HepG2 (cell line): ENCODE measurements at regions not wholly inside any gene's neighbourhood (a gene's known extent, or its start where the extent isn't known, plus 50 kb on each side); places are given as distances from the start of the nearest gene placed in this dataset.

Experiments
- ATAC-seq: fragments of 200-7000 bp; cut with Tn5 transposase; 3 replicates; pipeline ENCODE4 v1.9.1; 2020; ENCODE audit warnings: mild to moderate bottlenecking, moderate library complexity
- BruUV-seq: library from RNA; stranded (reverse); fragments of 400-500 nt; replicated peaks from 2 replicates; lab custom pipeline; 2021; lab: Mats Ljungman, UMichigan
- CTCF ChIA-PET: fragments of 300-600 bp; formaldehyde crosslinking; extraction: SDS; loops from one replicate; lab custom pipeline; 2021; ENCODE audit warnings: low total read pairs, inconsistent platforms, low intra/inter-chr PET ratio; lab: Yijun Ruan, JAX
- POLR2A ChIA-PET: fragments of 350-600 bp; sonication (Branson Sonifier 250); formaldehyde crosslinking; loops from one replicate; lab custom pipeline; 2020; ENCODE audit warnings: antibody characterized with exemption, inconsistent platforms; lab: Yijun Ruan, JAX
- DNase-seq: peaks from one replicate; pipeline ENCODE4 v3.0.0-alpha.2; 2015; ENCODE audit warnings: low spot score
- FAIRE-seq: peaks from 3 replicates; lab custom pipeline; 2011; peaks lifted over from hg19 to GRCh38; lab: Jason Lieb, UNC
- H2AFZ ChIP-seq: one replicate; pipeline ENCODE4 v1.6.1; 2011; ENCODE audit warnings: low read length, inconsistent platforms
- H3K27ac ChIP-seq: fragments of 300-600 bp; 3 replicates; pipeline ENCODE4 v1.8.0; 2011; ENCODE audit warnings: mixed run types, mild to moderate bottlenecking, mixed read lengths, low read length, inconsistent platforms; ENCODE audit not compliant: insufficient read depth; ENCODE audit errors: extremely low read length
- H3K27me3 ChIP-seq, 2 experiments: fragments of 200-600 bp in 1 of 2; 2 replicates in 1 of 2; 3 replicates in 1 of 2; pipeline versions ENCODE4 v1.6.0 to v1.8.0; 2011; ENCODE audit warnings: low read length in 2 of 2, mild to moderate bottlenecking in 2 of 2, moderate library complexity in 2 of 2, inconsistent platforms in 1 of 2; ENCODE audit not compliant: insufficient read depth in 2 of 2, control insufficient read depth in 1 of 2
- H3K36me3 ChIP-seq, 2 experiments: fragments of 200-600 bp in 1 of 2; replicated peaks in 1 of 2; 2 replicates in 1 of 2; 3 replicates in 1 of 2; pipeline versions ENCODE4 v1.5.1 to v1.8.0; 2011; ENCODE audit warnings: low read length in 2 of 2, inconsistent platforms in 1 of 2; ENCODE audit not compliant: insufficient read depth in 2 of 2, control insufficient read depth in 1 of 2
- H3K4me1 ChIP-seq: 2 replicates; pipeline ENCODE4 v1.5.1; 2012; ENCODE audit warnings: low read length, inconsistent platforms; ENCODE audit not compliant: insufficient read depth
- H3K4me2 ChIP-seq: 2 replicates; pipeline ENCODE4 v1.6.0; 2011; ENCODE audit warnings: low read depth, low read length, inconsistent platforms
- H3K4me3 ChIP-seq, 3 experiments: fragments of 200-600 bp in 1 of 3; sonication (generic), shearing (Covaris generic) in 1 of 3; replicated peaks in 1 of 3; 2 replicates each; pipeline ENCODE4 v1.5.1; 2011 to 2016; ENCODE audit warnings: low read length in 3 of 3, inconsistent platforms in 2 of 3, low read depth in 2 of 3, mild to moderate bottlenecking in 2 of 3, control low read depth in 1 of 3, mixed read lengths in 1 of 3; ENCODE audit not compliant: insufficient read depth in 1 of 3
- H3K79me2 ChIP-seq: one replicate; pipeline ENCODE4 v1.6.1; 2011; ENCODE audit warnings: low read length, inconsistent platforms; ENCODE audit not compliant: insufficient read depth
- H3K9ac ChIP-seq: 2 replicates; pipeline ENCODE4 v1.6.0; 2011; ENCODE audit warnings: mild to moderate bottlenecking, low read depth, low read length, inconsistent platforms; ENCODE audit not compliant: insufficient read depth
- H3K9me3 ChIP-seq: 2 replicates; pipeline ENCODE4 v1.5.1; 2012; ENCODE audit warnings: mild to moderate bottlenecking, low read length
- H4K20me1 ChIP-seq: 2 replicates; pipeline ENCODE4 v1.6.0; 2011; ENCODE audit warnings: inconsistent platforms, mild to moderate bottlenecking, low read length, moderate library complexity; ENCODE audit not compliant: insufficient read depth
- CEBPB ChIP-seq: IDR thresholded peaks from 2 replicates; pipeline ENCODE4 v1.6.1; 2011; ENCODE audit warnings: low read depth, low read length, improper control_type of control experiment, borderline replicate concordance
- GFI1 ChIP-seq: sonication (generic); formaldehyde crosslinking; IDR thresholded peaks from 2 replicates; pipeline ENCODE4 v1.5.0; 2020; ENCODE audit warnings: missing genetic modification reagents, mild to moderate bottlenecking, borderline replicate concordance
- HES4 ChIP-seq: sonication (generic); formaldehyde crosslinking; IDR thresholded peaks from 2 replicates; pipeline ENCODE4 v1.9.0; 2021; ENCODE audit warnings: mild to moderate bottlenecking, missing genetic modification reagents, borderline replicate concordance
- HOXA3 ChIP-seq: sonication (generic); formaldehyde crosslinking; IDR thresholded peaks from 2 replicates; pipeline ENCODE4 v1.5.0; 2020; ENCODE audit warnings: missing genetic modification reagents
- NR1H2 ChIP-seq: sonication (generic); formaldehyde crosslinking; IDR thresholded peaks from 2 replicates; pipeline ENCODE4 v1.8.1; 2022; ENCODE audit warnings: low read depth, missing genetic modification reagents, borderline replicate concordance
- SP1 ChIP-seq, 2 experiments: fragments of 450-650 bp in 1 of 2; sonication (generic) in 1 of 2; formaldehyde crosslinking in 1 of 2; IDR thresholded peaks; 2 replicates each; pipeline versions ENCODE4 v1.4.0 to v1.6.1; 2016 to 2020; ENCODE audit warnings: missing genetic modification reagents in 1 of 2
- SRY ChIP-seq: sonication (generic); formaldehyde crosslinking; IDR thresholded peaks from 2 replicates; pipeline ENCODE4 v1.8.0; 2022; ENCODE audit warnings: mild to moderate bottlenecking, missing genetic modification reagents
- STAT5B ChIP-seq: sonication (generic); formaldehyde crosslinking; IDR thresholded peaks from 2 replicates; pipeline ENCODE4 v1.4.0; 2020; ENCODE audit warnings: missing genetic modification reagents
- ZNF556 ChIP-seq: sonication (generic); formaldehyde crosslinking; IDR thresholded peaks from 2 replicates; pipeline ENCODE4 v1.4.0; 2020; ENCODE audit warnings: mild to moderate bottlenecking, missing genetic modification reagents, borderline replicate concordance
- ZNF782 ChIP-seq: sonication (generic); formaldehyde crosslinking; IDR thresholded peaks from 2 replicates; pipeline ENCODE4 v1.4.0; 2020; ENCODE audit warnings: missing genetic modification reagents, mild to moderate bottlenecking, borderline replicate concordance
- ZNF788 ChIP-seq: sonication (generic); formaldehyde crosslinking; IDR thresholded peaks from 2 replicates; pipeline ENCODE4 v1.5.0; 2020; ENCODE audit warnings: mild to moderate bottlenecking, missing genetic modification reagents, borderline replicate concordance
- WGBS: methylation state at CpG from one replicate; pipeline ENCODE4 v1.1.6; 2017; ENCODE audit warnings: low lambda C conversion rate; 5-methylcytosine and 5-hydroxymethylcytosine counted together
- in situ Hi-C: cut with HindIII; loops from 2 replicates; pipeline ENCODE4 v1.10.0; 2017; ENCODE audit warnings: low pct_unique_long_range_greater_than_20kb; ENCODE audit not compliant: extremely low pct_ligation_motif_present
- intact Hi-C: fragments of 100-400 bp; cut with micrococcal nuclease; formaldehyde crosslinking; loops from one replicate; pipeline ENCODE4 v1.10.0; 2022; ENCODE audit not compliant: unreplicated experiment
- TF ChIP-seq, protein P1 (sequence below): sonication (generic); formaldehyde crosslinking; IDR thresholded peaks from 2 replicates; pipeline ENCODE4 v1.4.0; 2020; ENCODE audit warnings: missing genetic modification reagents, borderline replicate concordance
- TF ChIP-seq, protein P2 (sequence below): sonication (generic); formaldehyde crosslinking; IDR thresholded peaks from 2 replicates; pipeline ENCODE4 v1.8.1; 2023; ENCODE audit warnings: mild to moderate bottlenecking, missing genetic modification reagents, borderline replicate concordance
- TF ChIP-seq, protein P3 (sequence below): sonication (generic); formaldehyde crosslinking; IDR thresholded peaks from 2 replicates; pipeline ENCODE4 v1.5.0; 2020; ENCODE audit warnings: mild to moderate bottlenecking, missing genetic modification reagents

DNA sequence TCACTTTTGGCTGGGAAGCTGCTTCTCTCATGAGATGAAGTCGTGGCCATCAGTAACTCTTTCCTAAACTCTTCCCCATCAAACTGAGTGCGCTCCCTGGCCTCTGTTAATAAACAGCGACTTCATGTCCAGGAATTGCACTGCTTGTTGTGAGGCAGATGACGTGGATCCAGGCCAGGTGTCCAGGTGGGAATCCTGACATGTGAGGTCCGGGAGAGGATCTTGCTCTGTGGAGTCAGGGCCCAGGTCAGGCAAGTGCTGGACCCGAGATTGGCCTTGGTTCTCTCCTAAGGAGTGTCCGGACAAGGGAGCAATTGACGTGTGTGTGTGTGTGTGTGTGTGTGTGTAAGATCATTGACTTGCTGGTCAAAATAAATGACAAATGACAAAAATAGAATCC lies 362.7 kb downstream of the GLRX3 start:
- DNase-seq (no peak), FAIRE-seq (no peak)
- CTCF ChIA-PET: no interaction called here

More for the DNA sequence above, 362.7 kb downstream of the GLRX3 start:
- H3K9me3 ChIP-seq: no peaks in the 10 kb centered on the region
- no peak overlapping the region for H3K9ac ChIP-seq
- H3K4me1 ChIP-seq: no peaks in the 10 kb centered on the region
- BruUV-seq: no TSS peak
- H3K36me3 ChIP-seq: no peaks in the 10 kb centered on the region
- ATAC-seq: no peak
- H2AFZ ChIP-seq: no peak overlapping the region
- in situ Hi-C loops: no loop called here
- H3K4me2 ChIP-seq: no peak overlapping the region
- POLR2A ChIA-PET: no interaction called here
- H3K79me2 ChIP-seq: no peaks in the 10 kb centered on the region
- no peaks in the 10 kb centered on the region; a peak in 1 of 5 replicates for H3K27me3 ChIP-seq
- 0% methylated on average over 5 of the region's 8 CpGs for WGBS
- H4K20me1 ChIP-seq: no peaks in the 10 kb centered on the region
- intact Hi-C loops: no loop called here
- no peak overlapping the region for H3K27ac ChIP-seq
- H3K4me3 ChIP-seq: no peak overlapping the region
- TF ChIP-seq STAT5B (CRISPR knock-in tag) (no peak), CEBPB (no peak), ZNF782 (CRISPR knock-in tag) (no peak), ZNF556 (CRISPR knock-in tag) (no peak), SRY (no peak), GFI1 (CRISPR knock-in tag) (no peak), HOXA3 (no peak), NR1H2 (CRISPR knock-in tag) (no peak), HES4 (CRISPR knock-in tag) (no peak), SP1 (IDR thresholded peaks at IDR 0.05) (no peak), SP1 (CRISPR knock-in tag; IDR thresholded peaks at IDR 0.05) (no peak), ZNF788 (CRISPR knock-in tag) (no peak)
- TF ChIP-seq, protein P1, sequence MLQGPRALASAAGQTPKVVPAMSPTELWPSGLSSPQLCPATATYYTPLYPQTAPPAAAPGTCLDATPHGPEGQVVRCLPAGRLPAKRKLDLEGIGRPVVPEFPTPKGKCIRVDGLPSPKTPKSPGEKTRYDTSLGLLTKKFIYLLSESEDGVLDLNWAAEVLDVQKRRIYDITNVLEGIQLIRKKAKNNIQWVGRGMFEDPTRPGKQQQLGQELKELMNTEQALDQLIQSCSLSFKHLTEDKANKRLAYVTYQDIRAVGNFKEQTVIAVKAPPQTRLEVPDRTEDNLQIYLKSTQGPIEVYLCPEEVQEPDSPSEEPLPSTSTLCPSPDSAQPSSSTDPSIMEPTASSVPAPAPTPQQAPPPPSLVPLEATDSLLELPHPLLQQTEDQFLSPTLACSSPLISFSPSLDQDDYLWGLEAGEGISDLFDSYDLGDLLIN (CRISPR knock-in tag): no peak
- TF ChIP-seq, protein P2, sequence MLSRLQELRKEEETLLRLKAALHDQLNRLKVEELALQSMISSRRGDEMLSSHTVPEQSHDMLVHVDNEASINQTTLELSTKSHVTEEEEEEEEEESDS (CRISPR knock-in tag): no peak
- TF ChIP-seq, protein P3, sequence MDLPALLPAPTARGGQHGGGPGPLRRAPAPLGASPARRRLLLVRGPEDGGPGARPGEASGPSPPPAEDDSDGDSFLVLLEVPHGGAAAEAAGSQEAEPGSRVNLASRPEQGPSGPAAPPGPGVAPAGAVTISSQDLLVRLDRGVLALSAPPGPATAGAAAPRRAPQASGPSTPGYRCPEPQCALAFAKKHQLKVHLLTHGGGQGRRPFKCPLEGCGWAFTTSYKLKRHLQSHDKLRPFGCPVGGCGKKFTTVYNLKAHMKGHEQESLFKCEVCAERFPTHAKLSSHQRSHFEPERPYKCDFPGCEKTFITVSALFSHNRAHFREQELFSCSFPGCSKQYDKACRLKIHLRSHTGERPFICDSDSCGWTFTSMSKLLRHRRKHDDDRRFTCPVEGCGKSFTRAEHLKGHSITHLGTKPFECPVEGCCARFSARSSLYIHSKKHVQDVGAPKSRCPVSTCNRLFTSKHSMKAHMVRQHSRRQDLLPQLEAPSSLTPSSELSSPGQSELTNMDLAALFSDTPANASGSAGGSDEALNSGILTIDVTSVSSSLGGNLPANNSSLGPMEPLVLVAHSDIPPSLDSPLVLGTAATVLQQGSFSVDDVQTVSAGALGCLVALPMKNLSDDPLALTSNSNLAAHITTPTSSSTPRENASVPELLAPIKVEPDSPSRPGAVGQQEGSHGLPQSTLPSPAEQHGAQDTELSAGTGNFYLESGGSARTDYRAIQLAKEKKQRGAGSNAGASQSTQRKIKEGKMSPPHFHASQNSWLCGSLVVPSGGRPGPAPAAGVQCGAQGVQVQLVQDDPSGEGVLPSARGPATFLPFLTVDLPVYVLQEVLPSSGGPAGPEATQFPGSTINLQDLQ: no peak
